Peyer's patch (tissue), 4 donors: ENCODE measurements at regions not wholly inside any gene's neighbourhood (a gene's known extent, or its start where the extent isn't known, plus 50 kb on each side); places are given as distances from the start of the nearest gene placed in this dataset.

ENCODE experiments used
- DNase-seq, 3 donors: peaks; one replicate each; pipeline ENCODE4 v3.0.0-alpha.2; 2017 to 2019
- H3K27ac ChIP-seq, 4 donors: fragments of 200-600 bp; sonication (generic); one replicate each; pipeline ENCODE4 v1.5.1; 2016 to 2019
- H3K27me3 ChIP-seq, 2 donors: fragments of 200-600 bp; sonication (generic); one replicate each; pipeline ENCODE4 v1.5.1; 2019
- H3K36me3 ChIP-seq, 3 donors: fragments of 200-600 bp; sonication (generic); one replicate each; pipeline ENCODE4 v1.5.1; 2016 to 2019
- H3K4me1 ChIP-seq, 4 donors: fragments of 200-600 bp; sonication (generic); one replicate each; pipeline ENCODE4 v1.5.1; 2016 to 2019
- H3K4me3 ChIP-seq, 4 donors: fragments of 200-600 bp; sonication (generic); 1 replicate in 3 of 4; 2 replicates in 1 of 4; pipeline ENCODE4 v1.5.1; 2016 to 2019; ENCODE audit warnings: mild to moderate bottlenecking in 1 of 4
- H3K9me3 ChIP-seq, 4 donors: fragments of 200-600 bp; sonication (generic); one replicate each; pipeline ENCODE4 v1.5.1; 2016 to 2019; ENCODE audit warnings: mild to moderate bottlenecking in 1 of 4
- CTCF ChIP-seq, 6 experiments: fragments of 450-650 bp in 4 of 6; fragments of 200-600 bp in 2 of 6; sonication (generic) in 1 of 6; IDR thresholded peaks; one replicate each; pipeline ENCODE4 v1.5.1; 2017 to 2019; ENCODE audit warnings: antibody characterized with exemption in 6 of 6, mild to moderate bottlenecking in 3 of 6, moderate library complexity in 1 of 6
- POLR2A ChIP-seq, 2 donors: fragments of 450-650 bp; IDR thresholded peaks; one replicate each; pipeline ENCODE4 v1.5.1; 2017; ENCODE audit warnings: antibody characterized with exemption in 2 of 2, mild to moderate bottlenecking in 2 of 2, moderate library complexity in 2 of 2

- Histone ChIP-seq H3K4me1 (no peaks in the 10 kb centered on the region), H3K36me3 (no peaks in the 10 kb centered on the region), H3K9me3 (no peaks in the 10 kb centered on the region), H3K27ac (no peak overlapping the region), H3K27me3 (no peaks in the 10 kb centered on the region), H3K4me3 (no peak overlapping the region)
- TF ChIP-seq POLR2A (IDR thresholded peaks at IDR 0.05), result no peak
- no peak for TF ChIP-seq CTCF (IDR thresholded peaks at IDR 0.05)
- DNase-seq, result no peak
Measured at GRCh38 chr4:100075486-100076270, 114.6 kb downstream of the DDIT4L start.

- Histone ChIP-seq H3K36me3 (no peaks in the 10 kb centered on the region), H3K27me3 (no peaks in the 10 kb centered on the region)
- no peak for TF ChIP-seq POLR2A (IDR thresholded peaks at IDR 0.05)
Measured at GRCh38 chr4:100075056-100075455, 115.2 kb downstream of the DDIT4L start.

GRCh38 chr4:100071506-100071905 lies 118.8 kb downstream of the DDIT4L start:
- H3K9me3 ChIP-seq, result no peaks in the 10 kb centered on the region
- TF ChIP-seq POLR2A (IDR thresholded peaks at IDR 0.05), result no peak
- TF ChIP-seq CTCF (IDR thresholded peaks at IDR 0.05), result no peak

More at GRCh38 chr4:100075056-100075455, 115.2 kb downstream of the DDIT4L start:
- Histone ChIP-seq H3K4me3 (no peak overlapping the region), H3K27ac (no peak overlapping the region), H3K9me3 (no peaks in the 10 kb centered on the region), H3K4me1 (no peaks in the 10 kb centered on the region)
- DNase-seq, result no peak

DNA sequence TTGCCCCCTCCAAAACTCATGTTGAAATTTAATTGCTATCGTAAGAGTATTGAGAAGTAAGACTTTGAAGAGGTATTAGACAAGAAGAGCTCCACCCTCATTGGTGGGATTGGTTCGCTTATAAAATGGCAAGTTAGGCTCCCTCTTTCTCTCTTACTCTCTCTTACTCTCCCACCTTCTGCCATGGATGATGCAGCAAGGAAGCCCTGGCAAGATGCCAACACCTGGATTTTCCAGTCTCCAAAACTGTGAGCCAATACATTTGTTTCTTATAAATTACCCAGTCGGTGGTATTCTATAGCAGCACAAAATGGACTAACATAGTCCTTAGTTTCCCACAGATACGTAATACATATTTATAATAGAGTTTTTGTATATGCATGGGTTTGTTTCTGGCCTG lies 119.4 kb downstream of the DDIT4L start:
- no peaks in the 10 kb centered on the region for H3K27me3 ChIP-seq
- no peak overlapping the region for H3K4me3 ChIP-seq
- no peaks in the 10 kb centered on the region for H3K36me3 ChIP-seq
- no peaks in the 10 kb centered on the region for H3K9me3 ChIP-seq
- H3K4me1 ChIP-seq, result no peaks in the 10 kb centered on the region
- no peak for DNase-seq
- no peak overlapping the region for H3K27ac ChIP-seq
- TF ChIP-seq CTCF (IDR thresholded peaks at IDR 0.05) (no peak), POLR2A (IDR thresholded peaks at IDR 0.05) (no peak)

More at GRCh38 chr4:100071506-100071905, 118.8 kb downstream of the DDIT4L start:
- DNase-seq, result no peak
- Histone ChIP-seq H3K4me1 (no peaks in the 10 kb centered on the region), H3K27ac (no peak overlapping the region), H3K27me3 (no peaks in the 10 kb centered on the region), H3K36me3 (no peaks in the 10 kb centered on the region), H3K4me3 (no peak overlapping the region)

- DNase-seq, result no peak
- Histone ChIP-seq H3K9me3 (no peaks in the 10 kb centered on the region), H3K4me1 (no peaks in the 10 kb centered on the region)
Measured at GRCh38 chr4:100069207-100069606, 119.1 kb upstream of the H2AZ1 start.

More at GRCh38 chr4:100069207-100069606, 119.1 kb upstream of the H2AZ1 start:
- Histone ChIP-seq H3K36me3 (no peaks in the 10 kb centered on the region), H3K27me3 (no peaks in the 10 kb centered on the region), H3K4me3 (no peak overlapping the region), H3K27ac (no peak overlapping the region)
- no peak for TF ChIP-seq CTCF (IDR thresholded peaks at IDR 0.05)
- TF ChIP-seq POLR2A (IDR thresholded peaks at IDR 0.05), result no peak
